IPS-NIHi7 (cell line): ENCODE measurements at regions not wholly inside any gene's neighbourhood (a gene's known extent, or its start where the extent isn't known, plus 50 kb on each side); places are given as distances from the start of the nearest gene placed in this dataset.
"Not testable (repeated sequence)": the region's sequence is repeated elsewhere in the genome, so short reads cannot be mapped to it uniquely, and the experiment has no call there.

ENCODE experiments used
- DNase-seq: peaks from one replicate; pipeline ENCODE4 v3.0.0; 2012; ENCODE audit warnings: mixed read lengths; ENCODE audit errors: extremely low spot score

GRCh38 chr16:8187782-8188372, 402.4 kb downstream of the TMEM114 start:
- no peak for DNase-seq

- DNase-seq, result no peak
Measured at GRCh38 chr16:8184854-8185253, 405.5 kb downstream of the TMEM114 start.

- no peak for DNase-seq
Measured at GRCh38 chr16:8183176-8184099, 406.9 kb downstream of the TMEM114 start.

- no peak for DNase-seq
Measured at GRCh38 chr16:8182761-8183160, 407.6 kb downstream of the TMEM114 start.

GRCh38 chr16:8179615-8180014, 410.7 kb downstream of the TMEM114 start:
- no peak for DNase-seq

- no peak for DNase-seq
Measured at GRCh38 chr16:8178271-8178670, 412.0 kb downstream of the TMEM114 start.

GRCh38 chr16:8175411-8175810, 414.9 kb downstream of the TMEM114 start:
- no peak for DNase-seq

GRCh38 chr16:8173111-8173644, 417.1 kb downstream of the TMEM114 start:
- DNase-seq, result peak; percentile 91

GRCh38 chr16:8172551-8172950, 417.8 kb downstream of the TMEM114 start:
- DNase-seq, result no peak

GRCh38 chr16:8168016-8168415, 422.3 kb downstream of the TMEM114 start:
- no peak for DNase-seq

GRCh38 chr16:8167436-8167835, 422.9 kb downstream of the TMEM114 start:
- no peak for DNase-seq

GRCh38 chr16:8158051-8158450, 432.3 kb downstream of the TMEM114 start:
- no peak for DNase-seq

- no peak for DNase-seq
Measured at GRCh38 chr16:8155275-8155674, 435.0 kb downstream of the TMEM114 start.

GRCh38 chr16:8146256-8147012, 443.9 kb downstream of the TMEM114 start:
- DNase-seq, result no peak

- no peak for DNase-seq
Measured at GRCh38 chr16:8138666-8139065, 451.6 kb downstream of the TMEM114 start.

- DNase-seq, result no peak
Measured at GRCh38 chr16:8137606-8138005, 452.7 kb downstream of the TMEM114 start.

- DNase-seq, result no peak
Measured at GRCh38 chr16:8130197-8130596, 460.1 kb downstream of the TMEM114 start.

- no peak for DNase-seq
Measured at GRCh38 chr16:8127070-8127469, 463.2 kb downstream of the TMEM114 start.

GRCh38 chr16:8126313-8126712, 464.0 kb downstream of the TMEM114 start:
- no peak for DNase-seq

GRCh38 chr16:8120001-8120400, 470.3 kb downstream of the TMEM114 start:
- no peak for DNase-seq

- no peak for DNase-seq
Measured at GRCh38 chr16:8115814-8116213, 474.5 kb downstream of the TMEM114 start.

- not testable (repeated sequence) for DNase-seq
Measured at GRCh38 chr16:8114941-8115340, 475.4 kb downstream of the TMEM114 start.
